HepG2 (cell line): ENCODE measurements at regions not wholly inside any gene's neighbourhood (a gene's known extent, or its start where the extent isn't known, plus 50 kb on each side); places are given as distances from the start of the nearest gene placed in this dataset.

ENCODE experiments used
- HIVEP1 ChIP-seq: sonication (generic); formaldehyde crosslinking; IDR thresholded peaks from 2 replicates; pipeline ENCODE4 v1.4.0; 2020; ENCODE audit warnings: mild to moderate bottlenecking, missing genetic modification reagents
- HNRNPK ChIP-seq: fragments of 200-400 bp; formaldehyde crosslinking; IDR thresholded peaks from 2 replicates; pipeline ENCODE4 v1.6.1; 2018; ENCODE audit warnings: low read length, low read depth, moderate library complexity, mild to moderate bottlenecking; ENCODE audit not compliant: poor library complexity, severe bottlenecking
- TAF1 ChIP-seq: sonication (generic); formaldehyde crosslinking; IDR thresholded peaks from 2 replicates; pipeline ENCODE4 v1.4.0; 2020; ENCODE audit warnings: missing genetic modification reagents

DNA sequence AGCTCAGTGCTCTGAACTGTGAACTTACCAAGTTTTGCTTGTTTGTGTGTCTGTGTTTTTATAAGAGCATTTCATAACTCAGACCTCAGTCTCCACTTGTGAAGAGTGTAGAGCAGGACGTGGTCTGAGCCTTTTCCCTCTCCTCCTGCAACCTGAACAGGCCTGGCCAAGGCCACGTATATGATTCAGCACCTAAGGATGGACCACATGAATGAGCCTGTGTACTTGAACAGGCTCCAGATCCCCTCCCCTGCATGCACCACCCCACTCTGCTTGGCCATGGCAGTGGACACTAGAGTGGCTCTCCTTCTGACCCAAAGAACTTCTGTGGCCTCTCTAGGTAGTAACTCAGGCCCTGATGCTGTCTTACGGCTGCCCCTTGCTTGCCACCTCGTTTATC, 125.9 kb upstream of the FSTL4 start:
- TF ChIP-seq HIVEP1 (CRISPR knock-in tag) (no peak), TAF1 (no peak), HNRNPK (no peak)
